Panc1 (cell line): ENCODE measurements at regions not wholly inside any gene's neighbourhood (a gene's known extent, or its start where the extent isn't known, plus 50 kb on each side); places are given as distances from the start of the nearest gene placed in this dataset.

Experiments
- ATAC-seq: fragments of 200-7000 bp; cut with Tn5 transposase; 2 replicates; pipeline ENCODE4 v1.9.1; 2020; ENCODE audit warnings: mild to moderate bottlenecking, moderate library complexity
- BruUV-seq: library from RNA; stranded (reverse); fragments of 400-500 nt; replicated peaks from 2 replicates; lab custom pipeline; 2021; lab: Mats Ljungman, UMichigan
- CTCF ChIA-PET: fragments of 300-600 bp; sonication (Branson Sonifier 250); formaldehyde crosslinking; loops from one replicate; lab custom pipeline; 2022; ENCODE audit warnings: antibody characterized with exemption; lab: Charles Lee
- POLR2A ChIA-PET: fragments of 300-600 bp; sonication (Branson Sonifier 250); formaldehyde crosslinking; loops from one replicate; lab custom pipeline; 2022; ENCODE audit warnings: antibody characterized with exemption; lab: Charles Lee
- DNase-seq: peaks from one replicate; pipeline ENCODE4 v3.0.0-alpha.2; 2010; ENCODE audit warnings: low read depth, low spot score
- H3K27ac ChIP-seq: 2 replicates; pipeline ENCODE4 v1.5.1; 2011; ENCODE audit warnings: mild to moderate bottlenecking, low read length, inconsistent platforms
- H3K27me3 ChIP-seq: fragments of 200-500 bp; sonication (Bioruptor generic); 2 replicates; pipeline ENCODE4 v1.6.0; 2014; ENCODE audit warnings: low read length, inconsistent platforms; ENCODE audit not compliant: control insufficient read depth, insufficient read depth
- H3K36me3 ChIP-seq: fragments of 200-500 bp; sonication (Bioruptor generic); 2 replicates; pipeline ENCODE4 v1.5.1; 2014; ENCODE audit warnings: inconsistent platforms, mild to moderate bottlenecking, low read length, moderate library complexity; ENCODE audit not compliant: control insufficient read depth, insufficient read depth
- H3K4me1 ChIP-seq: 2 replicates; pipeline ENCODE4 v1.5.1; 2011; ENCODE audit warnings: inconsistent platforms, mild to moderate bottlenecking, low read length, moderate library complexity; ENCODE audit not compliant: control insufficient read depth, insufficient read depth
- H3K4me3 ChIP-seq, 2 experiments: 2 replicates each; pipeline ENCODE4 v1.5.1; 2011 to 2012; ENCODE audit warnings: low read depth in 2 of 2, low read length in 2 of 2, mild to moderate bottlenecking in 2 of 2, inconsistent platforms in 1 of 2, moderate library complexity in 1 of 2
- H3K9me3 ChIP-seq: fragments of 200-500 bp; sonication (Bioruptor generic); 2 replicates; pipeline ENCODE4 v1.5.1; 2014; ENCODE audit warnings: low read depth, mild to moderate bottlenecking, inconsistent platforms, low read length, moderate library complexity; ENCODE audit not compliant: control insufficient read depth, insufficient read depth
- POLR2AphosphoS5 ChIP-seq: IDR thresholded peaks from 2 replicates; pipeline ENCODE4 v1.6.1; 2012; ENCODE audit warnings: mild to moderate bottlenecking, low read depth, low read length, moderate library complexity
- SIN3A ChIP-seq: IDR thresholded peaks from 2 replicates; pipeline ENCODE4 v1.6.1; 2012; ENCODE audit warnings: low read depth, mild to moderate bottlenecking, low read length, moderate library complexity, borderline replicate concordance; ENCODE audit not compliant: insufficient read depth
- TCF7L2 ChIP-seq: IDR thresholded peaks from 2 replicates; pipeline ENCODE4 v1.6.1; 2011; ENCODE audit warnings: mild to moderate bottlenecking, low read depth, low read length, inconsistent platforms
- in situ Hi-C: cut with HindIII; loops from 2 replicates; pipeline ENCODE4 v1.10.0; 2016; ENCODE audit warnings: low sequenced_read_pairs, low pct_unique_long_range_greater_than_20kb
- intact Hi-C: fragments of 100-400 bp; cut with micrococcal nuclease; formaldehyde crosslinking; loops from one replicate; pipeline ENCODE4 v1.10.0; 2022; ENCODE audit not compliant: unreplicated experiment
- TF ChIP-seq, protein P1 (sequence below): fragments of 450-650 bp; IDR thresholded peaks from 2 replicates; pipeline ENCODE4 v1.5.1; 2017; ENCODE audit warnings: mild to moderate bottlenecking
- TF ChIP-seq, protein P2 (sequence below), 2 experiments: IDR thresholded peaks; 2 replicates each; pipeline ENCODE4 v1.6.1; 2011 to 2012; ENCODE audit warnings: low read depth in 2 of 2, control low read depth in 1 of 2, low read length in 1 of 2, mild to moderate bottlenecking in 1 of 2, moderate library complexity in 1 of 2; ENCODE audit not compliant: insufficient read depth in 1 of 2

DNA sequence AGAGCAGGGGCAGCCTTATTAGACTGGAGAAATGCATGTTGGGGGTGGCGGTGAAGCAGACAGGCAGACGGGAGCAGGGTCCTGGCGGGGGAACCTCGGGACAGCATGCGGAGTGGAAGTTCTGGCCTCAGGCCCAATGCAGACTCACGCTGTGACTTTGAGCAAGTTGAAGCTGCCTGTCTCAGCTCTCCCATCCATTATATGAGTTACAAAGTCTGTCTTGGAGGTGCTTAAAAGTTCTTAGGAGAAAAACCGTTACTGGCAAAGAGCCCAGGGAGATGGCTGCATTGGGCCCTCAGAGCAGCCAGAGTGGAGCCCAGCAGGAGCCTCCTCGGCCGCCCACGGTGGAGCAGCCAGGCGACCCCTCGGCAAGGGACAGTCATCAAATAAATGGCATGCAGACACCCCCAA is 509.5 kb downstream of the PLXNA4 start:
- POLR2A ChIA-PET: no interaction called here
- no peak for ATAC-seq

DNA sequence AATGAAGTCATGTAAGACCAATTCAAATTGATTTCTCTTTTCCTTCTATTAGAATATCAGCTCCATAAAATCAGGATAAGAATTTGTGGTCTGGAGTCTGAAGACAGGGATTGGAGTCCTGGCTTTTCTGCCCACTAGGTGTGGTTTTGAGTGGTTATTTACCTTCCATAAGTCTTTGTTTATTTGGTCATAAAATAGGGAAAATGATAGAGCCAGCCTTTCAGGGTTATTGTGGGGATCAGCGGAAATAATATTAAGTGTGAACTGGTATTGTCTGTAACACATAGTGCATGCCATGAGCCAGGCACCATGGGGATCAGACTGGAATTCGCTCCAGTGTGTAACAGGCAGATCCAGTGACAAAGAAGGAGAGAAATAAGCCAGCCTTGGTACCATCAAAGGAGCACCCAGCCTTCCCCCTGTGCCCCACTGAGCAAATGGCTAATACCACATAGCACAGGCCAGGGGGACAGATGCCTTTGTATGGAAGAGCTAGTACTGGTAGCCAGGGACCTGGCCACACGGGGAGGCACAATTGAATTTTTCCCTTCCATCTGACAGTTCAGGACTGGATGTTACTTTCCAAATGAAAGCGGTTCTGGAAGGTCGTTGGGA is 509.7 kb upstream of the PODXL start:
- Histone ChIP-seq H3K4me3 (no peak overlapping the region), H3K27ac (no peak overlapping the region), H3K27me3 (no peaks in the 10 kb centered on the region), H3K36me3 (no peaks in the 10 kb centered on the region), H3K9me3 (no peaks in the 10 kb centered on the region), H3K4me1 (peaks cover 4% of the 10 kb centered on the region; the same call in 1 of the 2 replicates)
- TF ChIP-seq, protein P1, sequence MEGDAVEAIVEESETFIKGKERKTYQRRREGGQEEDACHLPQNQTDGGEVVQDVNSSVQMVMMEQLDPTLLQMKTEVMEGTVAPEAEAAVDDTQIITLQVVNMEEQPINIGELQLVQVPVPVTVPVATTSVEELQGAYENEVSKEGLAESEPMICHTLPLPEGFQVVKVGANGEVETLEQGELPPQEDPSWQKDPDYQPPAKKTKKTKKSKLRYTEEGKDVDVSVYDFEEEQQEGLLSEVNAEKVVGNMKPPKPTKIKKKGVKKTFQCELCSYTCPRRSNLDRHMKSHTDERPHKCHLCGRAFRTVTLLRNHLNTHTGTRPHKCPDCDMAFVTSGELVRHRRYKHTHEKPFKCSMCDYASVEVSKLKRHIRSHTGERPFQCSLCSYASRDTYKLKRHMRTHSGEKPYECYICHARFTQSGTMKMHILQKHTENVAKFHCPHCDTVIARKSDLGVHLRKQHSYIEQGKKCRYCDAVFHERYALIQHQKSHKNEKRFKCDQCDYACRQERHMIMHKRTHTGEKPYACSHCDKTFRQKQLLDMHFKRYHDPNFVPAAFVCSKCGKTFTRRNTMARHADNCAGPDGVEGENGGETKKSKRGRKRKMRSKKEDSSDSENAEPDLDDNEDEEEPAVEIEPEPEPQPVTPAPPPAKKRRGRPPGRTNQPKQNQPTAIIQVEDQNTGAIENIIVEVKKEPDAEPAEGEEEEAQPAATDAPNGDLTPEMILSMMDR: no peak
- no peak for TF ChIP-seq SIN3A
- TF ChIP-seq, protein P2, sequence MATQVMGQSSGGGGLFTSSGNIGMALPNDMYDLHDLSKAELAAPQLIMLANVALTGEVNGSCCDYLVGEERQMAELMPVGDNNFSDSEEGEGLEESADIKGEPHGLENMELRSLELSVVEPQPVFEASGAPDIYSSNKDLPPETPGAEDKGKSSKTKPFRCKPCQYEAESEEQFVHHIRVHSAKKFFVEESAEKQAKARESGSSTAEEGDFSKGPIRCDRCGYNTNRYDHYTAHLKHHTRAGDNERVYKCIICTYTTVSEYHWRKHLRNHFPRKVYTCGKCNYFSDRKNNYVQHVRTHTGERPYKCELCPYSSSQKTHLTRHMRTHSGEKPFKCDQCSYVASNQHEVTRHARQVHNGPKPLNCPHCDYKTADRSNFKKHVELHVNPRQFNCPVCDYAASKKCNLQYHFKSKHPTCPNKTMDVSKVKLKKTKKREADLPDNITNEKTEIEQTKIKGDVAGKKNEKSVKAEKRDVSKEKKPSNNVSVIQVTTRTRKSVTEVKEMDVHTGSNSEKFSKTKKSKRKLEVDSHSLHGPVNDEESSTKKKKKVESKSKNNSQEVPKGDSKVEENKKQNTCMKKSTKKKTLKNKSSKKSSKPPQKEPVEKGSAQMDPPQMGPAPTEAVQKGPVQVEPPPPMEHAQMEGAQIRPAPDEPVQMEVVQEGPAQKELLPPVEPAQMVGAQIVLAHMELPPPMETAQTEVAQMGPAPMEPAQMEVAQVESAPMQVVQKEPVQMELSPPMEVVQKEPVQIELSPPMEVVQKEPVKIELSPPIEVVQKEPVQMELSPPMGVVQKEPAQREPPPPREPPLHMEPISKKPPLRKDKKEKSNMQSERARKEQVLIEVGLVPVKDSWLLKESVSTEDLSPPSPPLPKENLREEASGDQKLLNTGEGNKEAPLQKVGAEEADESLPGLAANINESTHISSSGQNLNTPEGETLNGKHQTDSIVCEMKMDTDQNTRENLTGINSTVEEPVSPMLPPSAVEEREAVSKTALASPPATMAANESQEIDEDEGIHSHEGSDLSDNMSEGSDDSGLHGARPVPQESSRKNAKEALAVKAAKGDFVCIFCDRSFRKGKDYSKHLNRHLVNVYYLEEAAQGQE (IDR thresholded peaks at IDR 0.05; ENCODE audit: insufficient read depth in 1 of 2, low read depth in 2 of 2, low read length in 1 of 2): no peak
- no peak for TF ChIP-seq POLR2AphosphoS5
- TF ChIP-seq TCF7L2: no peak
- peak; percentile 39; the same call in 1 of the 2 replicates for ATAC-seq
- ChIA-PET CTCF (no interaction called here), POLR2A (no interaction called here)
- in situ Hi-C loops (no loop called here), intact Hi-C loops (no loop called here)
- BruUV-seq: no TSS peak
- DNase-seq: no peak

More for the DNA sequence above, 509.5 kb downstream of the PLXNA4 start:
- intact Hi-C loops (no loop called here), in situ Hi-C loops (no loop called here)
- no peak overlapping the region for H3K27ac ChIP-seq
- H3K4me3 ChIP-seq: no peak overlapping the region
- BruUV-seq: no TSS peak
- TF ChIP-seq, protein P2 (IDR thresholded peaks at IDR 0.05; ENCODE audit: insufficient read depth in 1 of 2, low read depth in 2 of 2, low read length in 1 of 2): no peak
- TF ChIP-seq TCF7L2: no peak
- no peak for TF ChIP-seq POLR2AphosphoS5
- TF ChIP-seq SIN3A: no peak
- TF ChIP-seq, protein P1: no peak
- DNase-seq: no peak
- peaks cover 4% of the 10 kb centered on the region; the same call in 1 of the 2 replicates for H3K4me1 ChIP-seq
- no peaks in the 10 kb centered on the region for H3K9me3 ChIP-seq
- CTCF ChIA-PET: no interaction called here
- no peaks in the 10 kb centered on the region for H3K36me3 ChIP-seq
- H3K27me3 ChIP-seq: no peaks in the 10 kb centered on the region
